ENCODE measurements at regions not wholly inside any gene's neighbourhood (a gene's known extent, or its start where the extent isn't known, plus 50 kb on each side); places are given as distances from the start of the nearest gene placed in this dataset.

- DNase-seq, result no peak
These were observed 2189.8 kb upstream of the PCDH20 start for GRCh38 chr13:63605403-63605802.

- DNase-seq, result no peak
These were observed 2180.2 kb upstream of the PCDH20 start for GRCh38 chr13:63595811-63596210.

GRCh38 chr13:63586467-63586866 is 2170.8 kb upstream of the PCDH20 start:
- DNase-seq, result no peak

DNA sequence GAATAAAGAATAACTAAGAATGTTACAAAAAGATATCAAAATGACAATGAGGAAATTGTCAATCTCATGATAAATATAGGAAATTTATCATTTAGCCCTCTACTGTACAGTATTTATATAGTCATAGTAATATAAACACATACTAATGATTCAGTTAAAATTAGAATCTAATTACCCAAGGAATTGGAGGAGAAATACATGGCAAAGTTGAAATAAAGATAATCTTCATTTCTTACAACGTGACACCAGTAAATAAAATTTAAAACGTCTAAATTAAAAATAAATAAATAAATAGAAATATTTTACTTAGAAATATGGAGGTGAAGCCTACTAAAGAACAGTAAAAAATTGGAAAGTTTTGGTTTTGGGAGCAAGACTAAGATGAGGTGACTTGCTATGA is 2163.1 kb upstream of the PCDH20 start:
- no peak for DNase-seq

DNA sequence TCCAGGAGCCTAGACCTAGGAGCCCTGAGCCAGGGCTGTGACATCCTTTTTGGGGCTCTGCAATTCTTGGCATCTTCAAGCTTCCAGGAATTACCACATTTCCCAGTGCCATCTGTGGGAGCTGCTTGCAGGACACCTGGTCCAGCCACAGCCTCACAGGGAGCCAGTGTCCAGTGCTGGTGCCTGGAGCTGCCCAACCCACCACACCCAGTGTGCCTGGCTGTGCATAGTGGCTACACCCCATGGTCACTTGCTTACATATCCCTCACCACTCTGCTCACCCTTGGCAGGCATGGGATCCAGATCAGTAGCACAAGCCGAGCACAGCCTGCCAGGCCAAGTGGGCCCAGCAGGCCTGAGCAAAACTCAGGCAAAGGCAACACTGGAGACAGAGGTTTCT is 2151.4 kb upstream of the PCDH20 start:
- no peak for DNase-seq

- DNase-seq, result no peak
These were observed 2138.5 kb upstream of the PCDH20 start for GRCh38 chr13:63554157-63554556.

GRCh38 chr13:63551731-63552130 is 2136.1 kb upstream of the PCDH20 start:
- DNase-seq, result no peak

GRCh38 chr13:63546524-63546923 is 2130.9 kb upstream of the PCDH20 start:
- DNase-seq, result no peak

- DNase-seq, result no peak
These were observed 2127.1 kb upstream of the PCDH20 start for GRCh38 chr13:63542770-63543169.

DNA sequence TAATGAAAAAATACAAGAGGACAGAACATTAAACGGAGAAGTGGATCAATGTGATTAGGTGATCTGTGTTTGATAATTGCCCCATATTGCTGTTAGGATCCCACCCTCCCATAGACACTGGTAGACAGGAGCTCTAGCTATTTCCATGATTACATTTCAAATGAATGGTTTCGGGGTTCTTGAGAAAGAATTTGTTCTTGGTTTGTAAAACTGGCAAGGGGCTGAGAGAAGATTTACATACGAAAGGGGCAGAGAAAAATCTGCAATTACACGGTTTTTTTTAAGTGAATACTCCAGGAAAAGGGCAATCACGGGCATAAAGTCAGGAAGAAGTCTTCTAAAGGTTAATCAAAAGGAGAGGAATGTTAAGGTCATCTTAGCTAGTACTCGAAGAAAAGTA is 2125.7 kb upstream of the PCDH20 start:
- no peak for DNase-seq

- DNase-seq, result no peak
These were observed 2124.4 kb upstream of the PCDH20 start for GRCh38 chr13:63540061-63540460.

- DNase-seq, result peak in 1 of 2 experiments; percentile 34
These were observed 2101.7 kb upstream of the PCDH20 start for GRCh38 chr13:63517371-63517770.

DNA sequence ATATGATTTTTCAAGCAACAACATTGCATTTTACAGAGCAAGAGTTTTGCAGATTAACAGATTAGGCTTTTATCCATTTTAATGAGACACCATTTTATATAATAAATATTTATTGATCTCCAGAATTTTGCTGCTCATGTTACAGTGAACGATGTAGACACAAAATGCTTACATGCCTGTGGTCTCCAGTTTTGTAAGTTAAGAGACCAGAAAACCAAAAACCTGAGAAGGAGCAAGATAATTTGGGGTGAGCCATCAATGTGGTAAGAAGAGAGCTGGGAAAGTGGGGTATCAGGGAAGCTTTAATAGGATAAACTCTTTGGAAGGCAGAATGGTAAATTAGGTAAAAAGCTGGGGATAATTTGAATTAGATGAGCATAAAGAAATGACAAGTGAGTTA is 2100.5 kb upstream of the PCDH20 start:
- DNase-seq, result no peak

- no peak for DNase-seq
These were observed 2099.2 kb upstream of the PCDH20 start for GRCh38 chr13:63514886-63515285.

DNA sequence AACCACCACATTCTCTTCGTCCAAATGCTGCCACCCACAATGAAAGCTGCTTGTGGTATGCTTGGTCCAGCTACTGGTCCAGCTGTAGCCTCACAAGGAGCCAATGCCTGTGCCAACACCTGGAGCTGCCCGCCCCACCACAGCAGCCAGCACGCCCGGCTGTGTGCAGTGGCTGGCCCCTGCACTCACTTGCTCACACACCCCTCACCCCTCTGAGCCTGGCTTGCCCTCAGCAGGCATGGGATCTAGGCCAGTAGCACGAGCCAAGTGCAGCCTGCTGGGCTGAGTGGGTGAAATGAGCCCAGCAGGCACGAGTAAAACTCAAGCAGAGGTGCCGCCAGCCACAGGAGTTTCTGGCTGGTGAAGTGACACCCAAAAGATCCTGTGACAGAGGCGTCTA is 2096.4 kb upstream of the PCDH20 start:
- DNase-seq, result peak in 1 of 2 experiments; percentile 0

GRCh38 chr13:63501702-63502101 is 2086.1 kb upstream of the PCDH20 start:
- DNase-seq, result no peak

DNA sequence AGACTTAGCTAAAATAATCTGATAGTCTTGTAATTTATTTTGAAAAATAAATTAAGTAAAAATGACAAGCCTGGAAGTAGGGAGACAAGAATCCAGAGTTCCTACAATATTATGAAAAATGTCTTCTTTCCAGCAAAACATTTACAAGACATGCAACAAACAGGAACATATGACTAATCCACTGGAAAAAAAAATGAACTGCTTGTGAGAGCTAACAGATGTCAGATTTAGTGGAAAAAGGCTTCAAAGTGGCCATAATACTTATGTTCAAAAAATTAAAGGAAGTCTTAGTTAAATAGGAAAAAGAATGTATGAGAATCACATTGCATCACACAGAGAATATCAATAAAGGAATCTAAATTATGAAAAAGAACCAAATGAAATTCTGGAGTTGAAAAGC is 2082.0 kb upstream of the PCDH20 start:
- no peak for DNase-seq

DNA sequence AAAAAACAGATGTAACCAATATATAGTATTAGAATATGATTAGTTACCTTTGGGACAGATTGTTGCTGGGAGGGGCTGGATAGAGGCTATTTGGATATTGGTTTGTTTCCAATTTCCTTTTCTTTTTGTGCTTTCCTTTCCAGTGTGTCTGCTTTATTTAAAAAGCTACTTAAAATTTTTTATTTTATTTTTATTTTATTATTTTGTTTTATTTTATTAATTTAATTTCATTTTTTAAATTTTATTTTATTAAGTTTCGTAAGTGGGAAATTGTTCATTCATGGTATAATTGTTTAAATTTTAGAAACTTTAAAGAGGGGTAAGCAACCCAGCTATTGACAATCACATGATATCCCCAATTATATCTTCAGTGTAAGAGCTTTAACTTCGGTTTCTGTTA is 2077.0 kb upstream of the PCDH20 start:
- DNase-seq, result no peak

DNA sequence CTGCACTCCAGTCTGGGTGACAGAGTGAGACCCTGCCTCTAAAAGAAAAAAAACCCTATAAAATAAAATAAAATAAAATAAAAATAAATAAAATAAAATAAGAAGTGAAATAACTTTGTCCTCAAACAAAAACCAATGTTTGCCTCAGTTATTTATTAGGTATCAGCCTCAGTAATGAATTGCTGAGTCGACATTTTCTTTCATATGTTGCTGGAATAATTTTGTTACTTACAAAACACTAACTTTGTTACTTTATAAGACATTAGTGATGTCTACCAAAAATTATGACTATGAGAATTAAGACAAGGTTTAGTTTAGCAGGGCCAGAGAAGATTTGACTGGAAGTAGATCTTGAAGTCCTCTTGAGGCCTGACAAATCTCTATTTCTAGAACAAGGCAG is 2074.5 kb upstream of the PCDH20 start:
- no peak for DNase-seq

DNA sequence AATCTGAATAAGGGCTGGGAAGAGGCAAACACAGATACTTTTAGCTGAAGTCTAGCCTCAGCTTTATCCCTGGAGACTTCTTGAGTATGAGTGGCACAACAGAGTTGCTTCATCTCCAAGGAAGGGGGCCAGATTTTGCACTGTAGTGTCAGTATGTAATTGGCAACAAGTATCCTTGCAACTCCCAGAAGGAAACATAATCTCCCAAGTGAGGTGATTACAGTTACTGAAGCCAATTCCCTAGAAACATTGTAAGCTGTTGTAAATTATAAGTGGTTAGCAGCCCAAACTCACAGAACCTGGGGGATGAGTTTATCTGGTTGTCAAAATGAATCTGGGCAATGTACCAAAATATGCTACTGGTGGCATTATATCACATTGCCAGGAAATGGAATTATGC is 2065.7 kb upstream of the PCDH20 start:
- DNase-seq, result peak; percentile 4 to 63

DNA sequence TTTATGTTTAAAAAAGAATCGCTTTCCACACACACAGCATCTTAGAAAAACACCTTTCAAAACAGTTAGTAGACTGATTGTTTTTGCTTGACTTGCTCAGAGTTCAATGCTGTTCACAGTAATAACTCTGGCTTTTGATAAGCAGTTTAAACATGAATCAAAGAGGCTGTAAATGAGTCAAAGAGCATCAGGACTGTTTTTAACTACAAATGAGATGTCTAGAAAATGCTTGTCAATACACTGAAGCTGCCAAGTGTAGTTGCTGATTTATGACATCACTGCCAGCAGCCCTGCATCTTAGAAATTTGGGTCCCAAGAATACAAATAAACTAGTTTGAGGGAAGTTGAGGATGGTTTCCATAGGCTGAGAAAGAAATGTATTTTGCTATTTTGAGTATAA is 2057.1 kb upstream of the PCDH20 start:
- DNase-seq, result no peak

- DNase-seq, result no peak
These were observed 2048.3 kb upstream of the PCDH20 start for GRCh38 chr13:63463782-63464610.

- DNase-seq, result no peak
These were observed 2044.9 kb upstream of the PCDH20 start for GRCh38 chr13:63460462-63461090.

- no peak for DNase-seq
These were observed 2041.5 kb upstream of the PCDH20 start for GRCh38 chr13:63457186-63457585.

GRCh38 chr13:63455938-63456337 is 2040.3 kb upstream of the PCDH20 start:
- DNase-seq, result no peak

Data from NCI-H446 (cell line).